GM03348 (cell line): ENCODE measurements at regions not wholly inside any gene's neighbourhood (a gene's known extent, or its start where the extent isn't known, plus 50 kb on each side); places are given as distances from the start of the nearest gene placed in this dataset.
A peak's percentile ranks its signal among the peaks of the same experiment; 100 is the strongest.

Experiments used
- DNase-seq: peaks from one replicate; pipeline ENCODE4 v3.0.0; 2012; ENCODE audit warnings: low spot score

- no peak for DNase-seq
These were observed 380.6 kb upstream of the MAP3K7 start for GRCh38 chr6:90967471-90967870.

GRCh38 chr6:90960324-90960723 lies 373.5 kb upstream of the MAP3K7 start:
- no peak for DNase-seq

- no peak for DNase-seq
These were observed 368.4 kb upstream of the MAP3K7 start for GRCh38 chr6:90955246-90955645.

- no peak for DNase-seq
These were observed 366.7 kb upstream of the MAP3K7 start for GRCh38 chr6:90953405-90954161.

GRCh38 chr6:90952176-90952575 lies 365.3 kb upstream of the MAP3K7 start:
- no peak for DNase-seq

- no peak for DNase-seq
These were observed 361.7 kb upstream of the MAP3K7 start for GRCh38 chr6:90948540-90948939.

- no peak for DNase-seq
These were observed 360.6 kb upstream of the MAP3K7 start for GRCh38 chr6:90947184-90948064.

GRCh38 chr6:90941885-90942284 lies 355.0 kb upstream of the MAP3K7 start:
- DNase-seq, result no peak

GRCh38 chr6:90940812-90941481 lies 354.1 kb upstream of the MAP3K7 start:
- DNase-seq, result peak; percentile 35

GRCh38 chr6:90939906-90940305 lies 353.0 kb upstream of the MAP3K7 start:
- no peak for DNase-seq

- DNase-seq, result no peak
These were observed 351.2 kb upstream of the MAP3K7 start for GRCh38 chr6:90938122-90938521.

- no peak for DNase-seq
These were observed 349.4 kb upstream of the MAP3K7 start for GRCh38 chr6:90936286-90936685.

GRCh38 chr6:90934966-90935365 lies 348.1 kb upstream of the MAP3K7 start:
- DNase-seq, result no peak

GRCh38 chr6:90934081-90934480 lies 347.2 kb upstream of the MAP3K7 start:
- no peak for DNase-seq

- no peak for DNase-seq
These were observed 345.5 kb upstream of the MAP3K7 start for GRCh38 chr6:90932351-90932750.

- DNase-seq, result no peak
These were observed 341.2 kb upstream of the MAP3K7 start for GRCh38 chr6:90928051-90928450.

GRCh38 chr6:90925726-90926125 lies 338.9 kb upstream of the MAP3K7 start:
- DNase-seq, result no peak

- no peak for DNase-seq
These were observed 335.5 kb upstream of the MAP3K7 start for GRCh38 chr6:90922325-90922724.

GRCh38 chr6:90918361-90918760 lies 331.5 kb upstream of the MAP3K7 start:
- no peak for DNase-seq

- no peak for DNase-seq
These were observed 330.5 kb upstream of the MAP3K7 start for GRCh38 chr6:90917376-90917775.

- no peak for DNase-seq
These were observed 330.1 kb upstream of the MAP3K7 start for GRCh38 chr6:90916968-90917367.

- DNase-seq, result no peak
These were observed 328.5 kb upstream of the MAP3K7 start for GRCh38 chr6:90915224-90915915.
